NCI-H774 (cell line): ENCODE measurements at regions not wholly inside any gene's neighbourhood (a gene's known extent, or its start where the extent isn't known, plus 50 kb on each side); places are given as distances from the start of the nearest gene placed in this dataset.
"Not testable (repeated sequence)": the region's sequence is repeated elsewhere in the genome, so short reads cannot be mapped to it uniquely, and the experiment has no call there.

Source experiments
- DNase-seq: peaks from one replicate; lab custom pipeline; 2025; lab: John Stamatoyannopoulos, UW

- no peak for DNase-seq
These were observed 765.1 kb downstream of the KCNA4 start for GRCh38 chr11:29251738-29252137.

- DNase-seq: no peak
These were observed 767.1 kb downstream of the KCNA4 start for GRCh38 chr11:29249713-29250112.

GRCh38 chr11:29244355-29244754 lies 772.5 kb downstream of the KCNA4 start:
- DNase-seq: no peak

- no peak for DNase-seq
These were observed 773.2 kb downstream of the KCNA4 start for GRCh38 chr11:29243616-29244015.

- DNase-seq: no peak
These were observed 784.8 kb downstream of the KCNA4 start for GRCh38 chr11:29231991-29232390.

GRCh38 chr11:29231586-29231985 lies 785.2 kb downstream of the KCNA4 start:
- no peak for DNase-seq

GRCh38 chr11:29227811-29228210 lies 789.0 kb downstream of the KCNA4 start:
- no peak for DNase-seq

GRCh38 chr11:29224739-29225384 lies 792.0 kb downstream of the KCNA4 start:
- no peak for DNase-seq

- not testable (repeated sequence) for DNase-seq
These were observed 797.3 kb downstream of the KCNA4 start for GRCh38 chr11:29219531-29219930.

- no peak for DNase-seq
These were observed 798.9 kb downstream of the KCNA4 start for GRCh38 chr11:29217901-29218300.

- DNase-seq: no peak
These were observed 802.0 kb downstream of the KCNA4 start for GRCh38 chr11:29214833-29215232.

GRCh38 chr11:29211202-29211601 lies 805.6 kb downstream of the KCNA4 start:
- no peak for DNase-seq

GRCh38 chr11:29210426-29210825 lies 806.4 kb downstream of the KCNA4 start:
- DNase-seq: no peak

- no peak for DNase-seq
These were observed 808.7 kb downstream of the KCNA4 start for GRCh38 chr11:29208117-29208516.

GRCh38 chr11:29200791-29201562 lies 815.9 kb downstream of the KCNA4 start:
- no peak for DNase-seq

- DNase-seq: no peak
These were observed 826.5 kb downstream of the KCNA4 start for GRCh38 chr11:29190313-29190712.

- DNase-seq: no peak
These were observed 829.6 kb downstream of the KCNA4 start for GRCh38 chr11:29187215-29187614.

- no peak for DNase-seq
These were observed 831.6 kb downstream of the KCNA4 start for GRCh38 chr11:29184939-29185890.

GRCh38 chr11:29183301-29183700 lies 833.5 kb downstream of the KCNA4 start:
- no peak for DNase-seq

GRCh38 chr11:29173660-29174062 lies 843.2 kb downstream of the KCNA4 start:
- no peak for DNase-seq

- no peak for DNase-seq
These were observed 845.4 kb downstream of the KCNA4 start for GRCh38 chr11:29171360-29171950.

GRCh38 chr11:29166306-29166705 lies 850.5 kb downstream of the KCNA4 start:
- no peak for DNase-seq
